WERI-Rb-1 (cell line): ENCODE measurements at regions not wholly inside any gene's neighbourhood (a gene's known extent, or its start where the extent isn't known, plus 50 kb on each side); places are given as distances from the start of the nearest gene placed in this dataset.

Experiments used
- DNase-seq: peaks from one replicate; pipeline ENCODE4 v3.0.0-alpha.2; 2020
- H3K27ac ChIP-seq: fragments of 250-450 bp; sonication (Bioruptor Pico); 2 replicates; pipeline ENCODE4 v1.5.1; 2020; ENCODE audit warnings: mild to moderate bottlenecking, moderate library complexity
- H3K27me3 ChIP-seq: fragments of 250-450 bp; sonication (Bioruptor Pico); 2 replicates; pipeline ENCODE4 v1.5.1; 2021; ENCODE audit warnings: mild to moderate bottlenecking, low read depth, moderate library complexity; ENCODE audit not compliant: insufficient read depth, severe bottlenecking
- H3K36me3 ChIP-seq: fragments of 250-450 bp; sonication (Bioruptor Pico); 2 replicates; pipeline ENCODE4 v1.5.1; 2020; ENCODE audit warnings: mild to moderate bottlenecking, moderate library complexity
- H3K4me3 ChIP-seq: 2 replicates; pipeline ENCODE4 v1.5.1; 2011; ENCODE audit warnings: low read depth, mild to moderate bottlenecking, control low read depth, low read length
- H3K9me3 ChIP-seq: fragments of 250-450 bp; sonication (Bioruptor Pico); 2 replicates; pipeline ENCODE4 v1.5.1; 2021; ENCODE audit warnings: mild to moderate bottlenecking, moderate library complexity; ENCODE audit not compliant: severe bottlenecking
- TF ChIP-seq, protein P1 (sequence below): IDR thresholded peaks from 2 replicates; pipeline ENCODE4 v1.5.1; 2011; ENCODE audit warnings: low read depth, mild to moderate bottlenecking, control low read depth, inconsistent platforms, low read length

DNA sequence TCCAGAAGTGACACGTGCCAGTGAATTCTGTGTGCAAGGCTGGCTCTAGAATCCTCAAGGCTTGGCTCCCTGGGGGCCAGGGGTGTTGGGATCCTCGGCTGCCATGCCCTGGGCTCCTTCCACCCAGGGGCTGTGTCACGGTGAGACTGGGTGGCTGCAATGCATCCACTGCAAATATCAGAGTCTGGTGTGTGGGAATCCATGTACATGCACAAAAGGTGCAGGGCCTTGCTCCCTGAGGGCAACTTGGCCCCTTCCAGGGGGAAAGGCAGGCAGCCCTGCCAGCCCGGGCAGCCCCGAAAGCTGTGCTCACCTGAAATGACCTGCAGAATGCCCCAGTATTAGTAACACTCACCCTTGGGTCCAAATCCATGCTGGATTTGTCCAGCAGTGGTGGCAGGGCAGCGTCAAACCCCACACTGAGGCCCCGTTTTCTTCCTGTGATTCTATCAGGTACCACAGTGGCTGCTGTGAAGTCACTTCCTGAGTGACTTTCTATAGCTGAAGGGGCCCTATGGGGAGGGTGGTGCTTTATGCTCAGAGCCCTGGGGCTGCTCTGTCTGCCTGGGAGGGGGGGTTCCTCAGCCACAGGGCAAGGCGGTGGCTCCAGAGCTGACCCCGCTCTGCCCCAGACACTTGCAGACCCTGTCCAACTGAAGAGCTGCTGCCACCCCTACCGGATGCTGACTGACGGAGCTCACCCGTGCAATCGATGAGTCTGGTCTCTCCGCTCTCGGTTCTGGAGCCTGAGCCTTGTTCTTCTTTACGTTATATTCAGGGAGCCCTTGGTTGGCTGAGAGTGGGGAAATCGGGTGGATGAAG is 317.7 kb downstream of the GLRX3 start:
- Histone ChIP-seq H3K9me3 (no peaks in the 10 kb centered on the region), H3K4me3 (no peak overlapping the region), H3K27me3 (no peaks in the 10 kb centered on the region), H3K27ac (no peak overlapping the region), H3K36me3 (no peaks in the 10 kb centered on the region)
- TF ChIP-seq, protein P1, sequence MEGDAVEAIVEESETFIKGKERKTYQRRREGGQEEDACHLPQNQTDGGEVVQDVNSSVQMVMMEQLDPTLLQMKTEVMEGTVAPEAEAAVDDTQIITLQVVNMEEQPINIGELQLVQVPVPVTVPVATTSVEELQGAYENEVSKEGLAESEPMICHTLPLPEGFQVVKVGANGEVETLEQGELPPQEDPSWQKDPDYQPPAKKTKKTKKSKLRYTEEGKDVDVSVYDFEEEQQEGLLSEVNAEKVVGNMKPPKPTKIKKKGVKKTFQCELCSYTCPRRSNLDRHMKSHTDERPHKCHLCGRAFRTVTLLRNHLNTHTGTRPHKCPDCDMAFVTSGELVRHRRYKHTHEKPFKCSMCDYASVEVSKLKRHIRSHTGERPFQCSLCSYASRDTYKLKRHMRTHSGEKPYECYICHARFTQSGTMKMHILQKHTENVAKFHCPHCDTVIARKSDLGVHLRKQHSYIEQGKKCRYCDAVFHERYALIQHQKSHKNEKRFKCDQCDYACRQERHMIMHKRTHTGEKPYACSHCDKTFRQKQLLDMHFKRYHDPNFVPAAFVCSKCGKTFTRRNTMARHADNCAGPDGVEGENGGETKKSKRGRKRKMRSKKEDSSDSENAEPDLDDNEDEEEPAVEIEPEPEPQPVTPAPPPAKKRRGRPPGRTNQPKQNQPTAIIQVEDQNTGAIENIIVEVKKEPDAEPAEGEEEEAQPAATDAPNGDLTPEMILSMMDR: no peak
- no peak for DNase-seq

DNA sequence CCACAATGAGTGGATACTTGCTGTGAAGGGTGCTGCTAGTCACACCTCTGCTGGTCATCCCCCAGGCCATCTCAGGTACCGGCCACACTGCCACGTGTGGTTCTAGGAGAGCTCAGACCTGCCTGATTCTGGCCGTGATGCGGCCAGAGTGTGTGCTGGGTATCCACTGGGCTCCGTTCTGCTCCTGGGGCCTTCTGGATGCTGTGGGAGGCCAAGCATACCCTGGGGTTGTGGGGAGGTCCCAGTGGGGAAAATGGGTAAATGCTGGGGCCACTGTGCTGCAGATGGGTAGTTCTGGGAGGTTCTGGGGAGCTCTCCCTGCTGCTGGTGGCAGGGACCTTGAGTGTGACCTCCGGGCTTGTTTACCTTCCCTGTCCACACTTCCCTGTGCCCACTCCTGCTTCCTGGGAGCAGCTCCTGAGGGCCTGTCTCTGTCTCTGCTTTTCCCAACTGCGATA is 318.4 kb downstream of the GLRX3 start:
- Histone ChIP-seq H3K4me3 (no peak overlapping the region), H3K27ac (no peak overlapping the region), H3K36me3 (no peaks in the 10 kb centered on the region), H3K9me3 (no peaks in the 10 kb centered on the region), H3K27me3 (no peaks in the 10 kb centered on the region)
- TF ChIP-seq, protein P1: no peak
- DNase-seq: no peak

DNA sequence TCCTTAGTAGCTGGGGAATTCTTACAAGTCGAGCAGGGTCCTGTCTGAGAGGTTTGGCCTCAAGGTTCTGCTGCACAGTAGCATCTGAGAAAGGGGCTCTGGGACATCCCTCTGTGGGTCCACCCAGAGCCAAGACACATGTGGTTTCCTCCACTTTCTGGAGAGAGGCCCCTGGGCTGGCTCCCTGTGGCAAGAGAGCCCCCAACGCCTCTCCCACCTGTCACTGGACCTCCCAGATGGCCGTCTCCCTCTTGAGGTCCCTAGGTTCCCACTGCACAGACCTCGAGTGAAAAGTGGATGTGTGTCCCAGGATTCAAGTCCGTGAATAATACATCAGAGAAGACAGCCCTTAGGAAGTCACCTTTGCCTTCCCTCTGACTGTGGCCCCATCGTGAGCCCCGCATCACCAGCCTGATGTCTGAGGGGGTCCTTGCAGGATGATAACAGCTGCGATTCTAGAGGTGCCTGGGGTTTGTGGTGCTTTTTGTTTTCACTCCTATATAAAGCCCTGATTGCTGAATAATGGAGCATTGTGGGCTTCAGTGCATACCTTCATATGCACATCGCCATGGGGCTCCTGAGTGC is 319.0 kb downstream of the GLRX3 start:
- H3K27me3 ChIP-seq: no peaks in the 10 kb centered on the region
- no peak overlapping the region for H3K4me3 ChIP-seq
- H3K36me3 ChIP-seq: no peaks in the 10 kb centered on the region
- H3K27ac ChIP-seq: no peak overlapping the region
- H3K9me3 ChIP-seq: no peaks in the 10 kb centered on the region
- no peak for DNase-seq
- TF ChIP-seq, protein P1: no peak

DNA sequence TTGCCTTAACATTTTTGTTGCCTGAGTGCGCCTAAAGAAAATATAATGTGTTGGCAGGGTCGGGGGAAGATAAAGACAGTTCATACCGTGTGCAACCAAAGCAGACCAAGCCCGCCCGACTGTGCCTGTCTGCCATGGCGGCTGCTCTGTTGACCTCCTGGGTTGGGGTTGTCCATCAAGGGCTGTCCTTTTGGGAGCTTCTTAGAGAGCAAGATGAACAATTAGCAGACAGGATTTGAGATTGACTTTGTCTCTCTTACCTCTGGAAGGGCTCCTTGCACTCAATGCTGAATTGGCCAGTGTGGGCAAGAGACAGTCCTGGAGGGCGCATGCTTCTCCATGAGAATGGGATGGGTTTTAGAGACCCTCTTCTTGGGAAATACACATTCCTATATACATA is 319.6 kb downstream of the GLRX3 start:
- Histone ChIP-seq H3K27me3 (no peaks in the 10 kb centered on the region), H3K27ac (no peak overlapping the region), H3K36me3 (no peaks in the 10 kb centered on the region), H3K4me3 (no peak overlapping the region), H3K9me3 (no peaks in the 10 kb centered on the region)
- DNase-seq: no peak
- TF ChIP-seq, protein P1: no peak

DNA sequence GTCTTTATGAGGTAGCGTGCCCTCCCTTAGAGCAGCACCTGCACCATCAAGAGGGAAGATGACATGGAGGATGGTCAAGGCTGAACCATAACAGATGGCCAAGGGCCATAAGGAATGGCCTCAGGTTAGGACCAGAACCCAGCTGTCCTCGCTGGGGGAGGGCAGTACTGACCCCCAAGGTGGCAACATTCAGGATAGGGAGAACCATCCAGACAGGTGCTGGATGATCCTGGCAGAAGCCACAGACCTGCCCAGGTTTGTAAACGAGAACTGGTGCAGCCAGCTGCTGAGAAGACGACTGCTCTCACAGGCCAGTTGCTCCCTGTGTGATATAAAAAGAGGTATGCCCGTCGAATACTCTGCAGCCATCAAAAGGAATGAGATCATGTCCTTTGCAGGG is 320.4 kb downstream of the GLRX3 start:
- Histone ChIP-seq H3K9me3 (no peaks in the 10 kb centered on the region), H3K36me3 (no peaks in the 10 kb centered on the region), H3K4me3 (no peak overlapping the region), H3K27ac (no peak overlapping the region), H3K27me3 (no peaks in the 10 kb centered on the region)
- TF ChIP-seq, protein P1: no peak
- no peak for DNase-seq
